ENCODE measurements at regions not wholly inside any gene's neighbourhood (a gene's known extent, or its start where the extent isn't known, plus 50 kb on each side); places are given as distances from the start of the nearest gene placed in this dataset.
A peak's percentile ranks its signal among the peaks of the same experiment; 100 is the strongest.

- no peaks in the 10 kb centered on the region for H3K36me3 ChIP-seq (ENCODE audit: control insufficient read depth in 2 of 3, insufficient read depth in 3 of 3, low read length in 3 of 3)
- no peaks in the 10 kb centered on the region for H3K27me3 ChIP-seq (ENCODE audit: control insufficient read depth in 2 of 2, insufficient read depth in 2 of 2, low read length in 2 of 2)
- no peak overlapping the region for H3K27ac ChIP-seq (ENCODE audit: low read depth, low read length)
- H3K4me3 ChIP-seq (ENCODE audit: low read length), result no peak overlapping the region
- ChIA-PET CTCF (no interaction called here), POLR2A (no interaction called here)
- H3K9me3 ChIP-seq (ENCODE audit: control insufficient read depth in 2 of 3, low read length in 3 of 3), result no peaks in the 10 kb centered on the region
- ATAC-seq (no peak), DNase-seq (no peak)
- peaks cover 0 to 23% (median 8%) of the 10 kb centered on the region in 5 donors for H3K27me3 Mint-ChIP-seq
- H3K36me3 Mint-ChIP-seq, result no peaks in the 10 kb centered on the region
- peaks cover 0 to 1% (median 0%) of the 10 kb centered on the region in 7 donors for H3K4me1 Mint-ChIP-seq
- H3K4me3 Mint-ChIP-seq, result no peak overlapping the region
- intact Hi-C loops (cut with micrococcal nuclease), result no loop called here
- H3K9me3 Mint-ChIP-seq, result no peaks in the 10 kb centered on the region
- no peak overlapping the region for H3K27ac Mint-ChIP-seq
- no peaks in the 10 kb centered on the region for H3K4me1 ChIP-seq (ENCODE audit: control insufficient read depth in 2 of 2, insufficient read depth in 2 of 2, low read length in 2 of 2)
Observed at GRCh38 chr5:74382123-74382855, 258.2 kb downstream of the ENC1 start.

GRCh38 chr5:74380193-74380592 lies 260.3 kb downstream of the ENC1 start:
- DNase-seq (no peak), ATAC-seq (no peak)
- Histone ChIP-seq H3K36me3 (ENCODE audit: control insufficient read depth in 2 of 3, insufficient read depth in 3 of 3, low read length in 3 of 3) (no peaks in the 10 kb centered on the region), H3K9me3 (ENCODE audit: control insufficient read depth in 2 of 3, low read length in 3 of 3) (no peaks in the 10 kb centered on the region), H3K4me3 (ENCODE audit: low read length) (no peak overlapping the region), H3K27ac (ENCODE audit: low read depth, low read length) (no peak overlapping the region), H3K27me3 (ENCODE audit: control insufficient read depth in 2 of 2, insufficient read depth in 2 of 2, low read length in 2 of 2) (no peaks in the 10 kb centered on the region), H3K4me1 (ENCODE audit: control insufficient read depth in 2 of 2, insufficient read depth in 2 of 2, low read length in 2 of 2) (no peaks in the 10 kb centered on the region)
- POLR2A ChIA-PET, result interaction anchor here (1.3 kb wide), 1 partner anchor 22 kb away, joined by 5 read pairs; no protein-coding TSS in a partner anchor
- Mint-ChIP-seq H3K9me3 (no peaks in the 10 kb centered on the region), H3K27ac (no peak overlapping the region), H3K4me3 (no peak overlapping the region), H3K4me1 (peaks cover 0 to 1% (median 0%) of the 10 kb centered on the region in 7 donors), H3K36me3 (no peaks in the 10 kb centered on the region), H3K27me3 (peaks cover 0 to 23% (median 10%) of the 10 kb centered on the region in 5 donors)
- intact Hi-C loops (cut with micrococcal nuclease), result no loop called here
- CTCF ChIA-PET, result no interaction called here

GRCh38 chr5:74378464-74378863 lies 262.1 kb downstream of the ENC1 start:
- Mint-ChIP-seq H3K4me1 (peaks cover 0 to 1% (median 0%) of the 10 kb centered on the region in 7 donors), H3K4me3 (no peak overlapping the region), H3K27ac (no peak overlapping the region), H3K36me3 (no peaks in the 10 kb centered on the region), H3K9me3 (no peaks in the 10 kb centered on the region), H3K27me3 (peaks cover 0 to 13% (median 5%) of the 10 kb centered on the region in 5 donors)
- Histone ChIP-seq H3K9me3 (ENCODE audit: control insufficient read depth in 2 of 3, low read length in 3 of 3) (no peaks in the 10 kb centered on the region), H3K4me1 (ENCODE audit: control insufficient read depth in 2 of 2, insufficient read depth in 2 of 2, low read length in 2 of 2) (no peaks in the 10 kb centered on the region), H3K27me3 (ENCODE audit: control insufficient read depth in 2 of 2, insufficient read depth in 2 of 2, low read length in 2 of 2) (no peaks in the 10 kb centered on the region), H3K27ac (ENCODE audit: low read depth, low read length) (no peak overlapping the region), H3K4me3 (ENCODE audit: low read length) (no peak overlapping the region), H3K36me3 (ENCODE audit: control insufficient read depth in 2 of 3, insufficient read depth in 3 of 3, low read length in 3 of 3) (no peaks in the 10 kb centered on the region)
- ChIA-PET POLR2A (no interaction called here), CTCF (no interaction called here)
- intact Hi-C loops (cut with micrococcal nuclease), result no loop called here
- DNase-seq (no peak), ATAC-seq (no peak)

DNA sequence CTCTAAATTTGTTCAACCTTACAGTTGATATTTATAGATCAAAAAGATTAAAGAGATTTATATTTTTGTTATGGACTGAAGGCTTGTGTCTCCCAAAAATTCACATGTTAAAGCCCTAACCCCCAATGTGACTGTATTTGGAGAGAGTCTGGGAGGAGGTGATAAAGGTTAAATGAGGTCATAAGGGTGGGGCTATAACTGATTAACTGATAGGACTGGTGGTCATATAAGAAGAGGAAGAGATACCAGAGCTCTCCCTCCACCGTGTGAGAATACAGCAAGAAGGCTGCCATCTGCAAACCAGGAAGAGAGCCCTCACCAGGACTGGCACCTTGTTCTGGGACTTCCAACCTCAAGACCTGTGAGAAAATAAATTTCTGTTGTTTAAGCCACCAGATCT lies 264.3 kb downstream of the ENC1 start:
- Histone ChIP-seq H3K27ac (ENCODE audit: low read depth, low read length) (no peak overlapping the region), H3K27me3 (ENCODE audit: control insufficient read depth in 2 of 2, insufficient read depth in 2 of 2, low read length in 2 of 2) (no peaks in the 10 kb centered on the region), H3K4me1 (ENCODE audit: control insufficient read depth in 2 of 2, insufficient read depth in 2 of 2, low read length in 2 of 2) (no peaks in the 10 kb centered on the region), H3K4me3 (ENCODE audit: low read length) (no peak overlapping the region), H3K9me3 (ENCODE audit: control insufficient read depth in 2 of 3, low read length in 3 of 3) (no peaks in the 10 kb centered on the region), H3K36me3 (ENCODE audit: control insufficient read depth in 2 of 3, insufficient read depth in 3 of 3, low read length in 3 of 3) (no peaks in the 10 kb centered on the region)
- Mint-ChIP-seq H3K36me3 (no peaks in the 10 kb centered on the region), H3K4me1 (no peaks in the 10 kb centered on the region), H3K27me3 (peaks cover 0 to 13% (median 5%) of the 10 kb centered on the region in 5 donors), H3K4me3 (no peak overlapping the region), H3K9me3 (no peaks in the 10 kb centered on the region), H3K27ac (no peak overlapping the region)
- POLR2A ChIA-PET, result no interaction called here
- DNase-seq (no peak), ATAC-seq (no peak)
- CTCF ChIA-PET, result no interaction called here
- intact Hi-C loops (cut with micrococcal nuclease), result no loop called here

GRCh38 chr5:74375271-74375670 lies 265.3 kb downstream of the ENC1 start:
- Mint-ChIP-seq H3K4me1 (no peaks in the 10 kb centered on the region), H3K27me3 (peaks cover 0 to 13% (median 5%) of the 10 kb centered on the region in 5 donors), H3K4me3 (no peak overlapping the region), H3K36me3 (no peaks in the 10 kb centered on the region), H3K27ac (no peak overlapping the region), H3K9me3 (no peaks in the 10 kb centered on the region)
- no peak for ATAC-seq
- POLR2A ChIA-PET, result no interaction called here
- Histone ChIP-seq H3K27me3 (ENCODE audit: control insufficient read depth in 2 of 2, insufficient read depth in 2 of 2, low read length in 2 of 2) (no peaks in the 10 kb centered on the region), H3K36me3 (ENCODE audit: control insufficient read depth in 2 of 3, insufficient read depth in 3 of 3, low read length in 3 of 3) (no peaks in the 10 kb centered on the region), H3K27ac (ENCODE audit: low read depth, low read length) (no peak overlapping the region), H3K9me3 (ENCODE audit: control insufficient read depth in 2 of 3, low read length in 3 of 3) (no peaks in the 10 kb centered on the region), H3K4me1 (ENCODE audit: control insufficient read depth in 2 of 2, insufficient read depth in 2 of 2, low read length in 2 of 2) (no peaks in the 10 kb centered on the region), H3K4me3 (ENCODE audit: low read length) (no peak overlapping the region)
- CTCF ChIA-PET, result no interaction called here
- intact Hi-C loops (cut with micrococcal nuclease), result no loop called here
- no peak for DNase-seq

DNA sequence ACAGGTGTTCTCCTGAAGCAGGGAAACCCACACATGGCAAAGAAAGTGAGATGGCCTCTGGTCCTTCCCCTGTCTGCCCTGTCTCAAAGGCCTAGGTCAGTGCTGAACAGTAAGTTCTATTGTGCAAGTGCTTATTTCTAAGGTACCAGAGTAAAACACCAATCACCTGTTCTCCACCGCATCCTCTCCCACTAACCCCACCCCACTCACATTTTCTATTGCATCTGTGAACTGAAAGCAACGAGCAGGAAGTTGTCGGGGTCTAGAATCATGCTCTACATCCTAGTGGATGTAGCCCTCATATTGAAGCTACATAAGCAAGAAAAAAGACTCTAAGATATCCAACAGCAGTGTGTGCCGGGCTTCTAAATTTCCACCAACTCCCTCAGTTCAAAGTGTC lies 265.9 kb downstream of the ENC1 start:
- no peak for ATAC-seq
- peak in 2 of 9 donors; percentile 14 to 15 for DNase-seq
- ChIA-PET POLR2A (no interaction called here), CTCF (no interaction called here)
- H3K36me3 Mint-ChIP-seq, result no peaks in the 10 kb centered on the region
- Histone ChIP-seq H3K4me1 (ENCODE audit: control insufficient read depth in 2 of 2, insufficient read depth in 2 of 2, low read length in 2 of 2) (no peaks in the 10 kb centered on the region), H3K27ac (ENCODE audit: low read depth, low read length) (no peak overlapping the region), H3K36me3 (ENCODE audit: control insufficient read depth in 2 of 3, insufficient read depth in 3 of 3, low read length in 3 of 3) (no peaks in the 10 kb centered on the region), H3K27me3 (ENCODE audit: control insufficient read depth in 2 of 2, insufficient read depth in 2 of 2, low read length in 2 of 2) (no peaks in the 10 kb centered on the region), H3K4me3 (ENCODE audit: low read length) (no peak overlapping the region), H3K9me3 (ENCODE audit: control insufficient read depth in 2 of 3, low read length in 3 of 3) (no peaks in the 10 kb centered on the region)
- no peaks in the 10 kb centered on the region for H3K4me1 Mint-ChIP-seq
- H3K4me3 Mint-ChIP-seq, result no peak overlapping the region
- H3K9me3 Mint-ChIP-seq, result no peaks in the 10 kb centered on the region
- H3K27me3 Mint-ChIP-seq, result peaks cover 0 to 9% (median 4%) of the 10 kb centered on the region in 5 donors
- no peak overlapping the region for H3K27ac Mint-ChIP-seq
- intact Hi-C loops (cut with micrococcal nuclease), result no loop called here

DNA sequence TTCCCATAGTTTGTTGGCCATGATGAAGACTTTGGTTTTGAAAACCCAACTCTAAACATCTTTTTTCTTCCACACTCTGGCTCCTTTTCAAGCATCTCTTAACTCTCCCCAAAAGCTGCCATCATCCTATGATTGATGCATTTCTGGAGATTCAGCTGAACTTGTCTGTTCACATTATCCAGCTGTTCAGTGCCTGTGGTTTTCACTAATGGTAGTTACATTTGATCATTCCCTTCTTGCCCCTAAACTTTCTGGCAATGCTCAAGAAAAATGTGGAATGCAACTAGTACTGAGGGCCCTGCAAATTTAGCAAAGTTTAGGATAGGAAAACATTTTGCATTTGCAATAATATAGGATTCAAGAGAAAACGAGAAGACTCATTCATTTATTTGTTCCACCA lies 267.5 kb downstream of the ENC1 start:
- ATAC-seq (no peak), DNase-seq (no peak)
- H3K27me3 Mint-ChIP-seq, result peaks cover 0 to 5% (median 2%) of the 10 kb centered on the region in 5 donors
- Histone ChIP-seq H3K4me3 (ENCODE audit: low read length) (no peak overlapping the region), H3K36me3 (ENCODE audit: control insufficient read depth in 2 of 3, insufficient read depth in 3 of 3, low read length in 3 of 3) (no peaks in the 10 kb centered on the region), H3K9me3 (ENCODE audit: control insufficient read depth in 2 of 3, low read length in 3 of 3) (no peaks in the 10 kb centered on the region), H3K27ac (ENCODE audit: low read depth, low read length) (no peak overlapping the region), H3K4me1 (ENCODE audit: control insufficient read depth in 2 of 2, insufficient read depth in 2 of 2, low read length in 2 of 2) (no peaks in the 10 kb centered on the region), H3K27me3 (ENCODE audit: control insufficient read depth in 2 of 2, insufficient read depth in 2 of 2, low read length in 2 of 2) (no peaks in the 10 kb centered on the region)
- no peak overlapping the region for H3K4me3 Mint-ChIP-seq
- H3K9me3 Mint-ChIP-seq, result no peaks in the 10 kb centered on the region
- H3K4me1 Mint-ChIP-seq, result no peaks in the 10 kb centered on the region
- no peaks in the 10 kb centered on the region for H3K36me3 Mint-ChIP-seq
- ChIA-PET POLR2A (no interaction called here), CTCF (no interaction called here)
- intact Hi-C loops (cut with micrococcal nuclease), result no loop called here
- H3K27ac Mint-ChIP-seq, result no peak overlapping the region
